ENCODE measurements at regions not wholly inside any gene's neighbourhood (a gene's known extent, or its start where the extent isn't known, plus 50 kb on each side); places are given as distances from the start of the nearest gene placed in this dataset.
"Not testable (repeated sequence)": the region's sequence is repeated elsewhere in the genome, so short reads cannot be mapped to it uniquely, and the experiment has no call there.

GRCh38 chr2:83109284-83109683 lies 1349.8 kb downstream of the SUCLG1 start:
- Mint-ChIP-seq H3K27me3 (no peaks in the 10 kb centered on the region), H3K36me3 (ENCODE audit: low read depth) (no peaks in the 10 kb centered on the region), H3K4me3 (no peak overlapping the region), H3K9me3 (ENCODE audit: low read depth) (peaks cover 6% of the 10 kb centered on the region), H3K27ac (no peak overlapping the region), H3K4me1 (no peaks in the 10 kb centered on the region)
- intact Hi-C loops (cut with DNase I, micrococcal nuclease) = no loop called here
- DNase-seq = no peak
- no peak for ATAC-seq
- CTCF ChIA-PET = no interaction called here
- POLR2A ChIA-PET = no interaction called here

DNA sequence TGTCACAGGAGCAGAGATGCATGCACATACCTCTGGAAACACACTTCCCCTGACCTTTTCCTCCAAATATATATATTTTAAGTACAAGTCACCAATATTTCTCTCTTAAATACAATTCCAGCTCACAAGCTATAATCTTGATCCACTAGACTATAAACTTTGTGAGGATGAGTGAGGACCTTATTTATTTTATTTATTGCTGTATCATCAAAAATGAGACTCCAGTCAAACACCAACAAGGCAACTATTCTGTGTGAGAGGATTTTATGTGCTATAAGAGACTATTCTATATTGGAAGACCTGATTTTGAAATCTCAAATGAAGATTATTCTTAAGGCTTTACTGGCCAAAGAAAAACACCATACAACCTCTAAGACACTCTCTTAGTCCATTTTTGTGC lies 1352.2 kb downstream of the SUCLG1 start:
- DNase-seq (no peak), ATAC-seq (no peak)
- H3K27ac Mint-ChIP-seq = no peak overlapping the region
- no peak overlapping the region for H3K4me3 Mint-ChIP-seq
- H3K9me3 Mint-ChIP-seq (ENCODE audit: low read depth) = peaks cover 5% of the 10 kb centered on the region
- H3K36me3 Mint-ChIP-seq (ENCODE audit: low read depth) = no peaks in the 10 kb centered on the region
- ChIA-PET POLR2A (no interaction called here), CTCF (no interaction called here)
- H3K4me1 Mint-ChIP-seq = no peaks in the 10 kb centered on the region
- H3K27me3 Mint-ChIP-seq = no peaks in the 10 kb centered on the region
- intact Hi-C loops (cut with DNase I, micrococcal nuclease) = no loop called here

DNA sequence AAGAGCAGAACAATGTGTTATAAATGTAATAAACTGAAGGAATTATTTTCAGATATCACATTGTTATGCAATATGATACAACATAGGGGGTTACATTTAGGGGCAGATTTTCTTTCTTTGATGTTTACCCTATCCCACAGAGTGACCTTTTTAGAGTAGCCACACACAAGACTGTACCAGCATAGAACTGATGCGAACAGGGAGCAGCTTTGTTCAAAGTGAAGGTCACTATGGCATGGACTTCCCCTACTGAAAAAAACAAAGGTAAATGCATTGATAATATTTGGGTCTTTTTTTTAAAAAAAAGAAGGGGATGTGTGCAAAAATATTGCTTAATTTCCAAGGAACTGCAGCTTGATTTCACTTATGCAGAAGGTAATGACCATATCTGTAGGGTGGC lies 1354.9 kb downstream of the SUCLG1 start:
- no peak for DNase-seq
- Mint-ChIP-seq H3K27ac (no peak overlapping the region), H3K36me3 (ENCODE audit: low read depth) (no peaks in the 10 kb centered on the region), H3K4me1 (no peaks in the 10 kb centered on the region), H3K27me3 (no peaks in the 10 kb centered on the region), H3K4me3 (no peak overlapping the region), H3K9me3 (ENCODE audit: low read depth) (peaks cover 8% of the 10 kb centered on the region)
- ATAC-seq = no peak
- POLR2A ChIA-PET = no interaction called here
- CTCF ChIA-PET = no interaction called here
- intact Hi-C loops (cut with DNase I, micrococcal nuclease) = no loop called here

DNA sequence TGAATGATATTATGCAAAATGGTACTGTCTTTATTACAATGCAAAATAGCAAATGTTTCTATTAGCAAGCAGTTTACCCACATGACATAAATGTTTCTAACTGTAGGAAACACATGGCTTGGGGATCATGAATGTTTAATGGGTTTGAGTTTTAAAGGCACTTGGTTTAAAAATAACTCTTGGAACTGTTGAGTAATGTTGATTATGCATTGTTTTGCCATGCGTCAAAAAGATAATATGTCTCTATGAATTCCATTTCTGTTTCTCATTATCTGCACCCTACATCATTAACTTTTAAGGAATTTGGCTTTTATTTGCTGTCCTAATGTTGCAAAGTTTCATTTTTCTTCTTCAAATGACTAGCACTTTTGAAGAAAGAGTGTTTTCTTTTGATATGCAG lies 1355.5 kb downstream of the SUCLG1 start:
- peaks cover 7% of the 10 kb centered on the region for H3K9me3 Mint-ChIP-seq (ENCODE audit: low read depth)
- CTCF ChIA-PET = no interaction called here

GRCh38 chr2:83089051-83089450 lies 1370.0 kb downstream of the SUCLG1 start:
- H3K36me3 Mint-ChIP-seq (ENCODE audit: low read depth); H3K27ac Mint-ChIP-seq; H3K4me3 Mint-ChIP-seq; intact Hi-C loops (cut with DNase I, micrococcal nuclease); H3K27me3 Mint-ChIP-seq; H3K9me3 Mint-ChIP-seq (ENCODE audit: low read depth); DNase-seq; POLR2A ChIA-PET; ATAC-seq; H3K4me1 Mint-ChIP-seq; CTCF ChIA-PET: not testable (repeated sequence)

More for the DNA sequence above, 1355.5 kb downstream of the SUCLG1 start:
- DNase-seq (no peak), ATAC-seq (no peak)
- Mint-ChIP-seq H3K4me1 (no peaks in the 10 kb centered on the region), H3K27me3 (no peaks in the 10 kb centered on the region), H3K36me3 (ENCODE audit: low read depth) (no peaks in the 10 kb centered on the region), H3K4me3 (no peak overlapping the region), H3K27ac (no peak overlapping the region)
- POLR2A ChIA-PET = no interaction called here
- intact Hi-C loops (cut with DNase I, micrococcal nuclease) = no loop called here

- peaks cover 1% of the 10 kb centered on the region for H3K9me3 Mint-ChIP-seq (ENCODE audit: low read depth)
- no peaks in the 10 kb centered on the region for H3K27me3 Mint-ChIP-seq
- H3K4me1 Mint-ChIP-seq = no peaks in the 10 kb centered on the region
- CTCF ChIA-PET = interaction anchor here (0.6 kb wide), 1 partner anchor 54 kb away, joined by 3 read pairs; no protein-coding TSS in a partner anchor
- POLR2A ChIA-PET = no interaction called here
- DNase-seq (no peak), ATAC-seq (no peak)
- intact Hi-C loops (cut with DNase I, micrococcal nuclease) = no loop called here
- H3K36me3 Mint-ChIP-seq (ENCODE audit: low read depth) = no peaks in the 10 kb centered on the region
- H3K4me3 Mint-ChIP-seq = no peak overlapping the region
- H3K27ac Mint-ChIP-seq = no peak overlapping the region
These were observed 1373.2 kb downstream of the SUCLG1 start for GRCh38 chr2:83085869-83086268.

DNA sequence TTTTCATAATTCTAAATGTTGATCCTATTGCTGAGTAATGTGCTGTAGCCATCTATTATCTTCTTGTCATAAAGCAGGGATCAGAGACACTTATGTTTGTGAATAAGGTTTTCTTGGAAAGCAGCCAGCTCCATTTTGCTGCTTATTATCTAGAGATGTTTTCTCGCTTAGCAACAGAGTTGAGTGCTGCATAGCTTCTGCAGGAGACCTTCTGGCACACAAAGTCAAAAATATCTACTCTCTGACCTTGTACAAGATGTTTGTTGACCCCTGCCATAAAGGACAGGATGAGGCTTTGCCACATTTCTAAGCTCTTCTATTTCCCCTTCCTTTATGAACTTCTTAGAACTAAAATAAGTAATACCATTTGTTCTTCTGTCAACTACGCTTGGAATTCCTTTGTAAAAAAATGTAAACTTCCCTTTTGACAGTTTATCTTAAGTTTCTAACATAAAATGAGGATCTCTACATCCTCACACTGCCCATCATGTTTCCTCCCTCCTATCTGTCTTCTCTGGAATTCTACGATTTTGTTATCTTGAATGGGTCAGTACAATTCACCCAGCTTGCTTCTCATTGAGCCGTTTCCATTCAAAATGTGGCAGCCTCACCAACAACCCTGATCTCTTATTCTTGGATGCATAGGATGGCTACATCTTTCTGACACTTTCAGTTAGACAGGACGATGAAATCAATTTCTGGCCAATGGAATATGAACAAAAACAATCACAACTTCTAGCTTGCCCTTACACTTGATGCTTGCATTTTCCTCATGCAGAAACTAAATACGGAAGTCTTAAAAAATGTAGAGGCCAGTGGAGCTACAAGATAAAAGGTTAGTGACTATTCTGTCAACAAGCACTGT lies 1377.0 kb downstream of the SUCLG1 start:
- Mint-ChIP-seq H3K4me3 (no peak overlapping the region), H3K27ac (no peak overlapping the region), H3K36me3 (ENCODE audit: low read depth) (no peaks in the 10 kb centered on the region), H3K9me3 (ENCODE audit: low read depth) (peaks cover 1% of the 10 kb centered on the region), H3K27me3 (no peaks in the 10 kb centered on the region), H3K4me1 (no peaks in the 10 kb centered on the region)
- ChIA-PET CTCF (interaction anchor here (1.0 kb wide), 1 partner anchor 14 kb away, joined by 4 read pairs; no protein-coding TSS in a partner anchor), POLR2A (no interaction called here)
- intact Hi-C loops (cut with DNase I, micrococcal nuclease) = no loop called here
- no peak for DNase-seq
- ATAC-seq = no peak

- ATAC-seq (no peak), DNase-seq (no peak)
- Mint-ChIP-seq H3K4me3 (no peak overlapping the region), H3K9me3 (ENCODE audit: low read depth) (peaks cover 6% of the 10 kb centered on the region), H3K27ac (no peak overlapping the region), H3K36me3 (ENCODE audit: low read depth) (no peaks in the 10 kb centered on the region), H3K4me1 (no peaks in the 10 kb centered on the region), H3K27me3 (no peaks in the 10 kb centered on the region)
- intact Hi-C loops (cut with DNase I, micrococcal nuclease) = no loop called here
- ChIA-PET POLR2A (no interaction called here), CTCF (no interaction called here)
These were observed 1380.1 kb downstream of the SUCLG1 start for GRCh38 chr2:83079007-83079406.

GRCh38 chr2:83072767-83073166 lies 1386.3 kb downstream of the SUCLG1 start:
- peaks cover 9% of the 10 kb centered on the region for H3K9me3 Mint-ChIP-seq (ENCODE audit: low read depth)
- no peaks in the 10 kb centered on the region for H3K4me1 Mint-ChIP-seq
- H3K27me3 Mint-ChIP-seq = no peaks in the 10 kb centered on the region
- ATAC-seq (no peak), DNase-seq (no peak)
- ChIA-PET CTCF (no interaction called here), POLR2A (interaction anchor here (0.6 kb wide), 1 partner anchor 365 kb away, joined by 3 read pairs; no protein-coding TSS in a partner anchor)
- intact Hi-C loops (cut with DNase I, micrococcal nuclease) = no loop called here
- H3K36me3 Mint-ChIP-seq (ENCODE audit: low read depth) = no peaks in the 10 kb centered on the region
- H3K4me3 Mint-ChIP-seq = no peak overlapping the region
- H3K27ac Mint-ChIP-seq = no peak overlapping the region

DNA sequence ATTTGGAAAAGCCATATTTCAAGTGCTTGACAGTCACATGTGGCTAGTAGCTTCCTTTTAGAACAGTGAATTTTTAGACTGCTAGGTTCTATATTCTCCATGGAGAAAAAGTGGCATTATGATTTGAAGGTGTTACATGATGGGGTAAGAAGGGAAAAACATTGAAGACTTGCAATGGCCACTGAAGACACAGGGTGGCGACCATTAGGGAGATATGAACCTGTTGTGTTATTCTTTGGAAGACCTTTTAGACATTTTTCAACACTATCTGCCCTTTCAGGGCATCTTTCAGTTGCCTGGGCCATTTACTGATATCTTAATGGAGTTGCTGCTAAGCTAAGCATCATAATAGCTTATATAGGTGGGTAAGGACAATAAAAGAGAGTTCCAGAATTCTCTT lies 1387.2 kb downstream of the SUCLG1 start:
- no peaks in the 10 kb centered on the region for H3K36me3 Mint-ChIP-seq (ENCODE audit: low read depth)

GRCh38 chr2:83071352-83071751 lies 1387.7 kb downstream of the SUCLG1 start:
- ChIA-PET POLR2A (no interaction called here), CTCF (no interaction called here)
- no peak overlapping the region for H3K4me3 Mint-ChIP-seq
- H3K27ac Mint-ChIP-seq = no peak overlapping the region
- DNase-seq = no peak
- ATAC-seq = no peak
- H3K36me3 Mint-ChIP-seq (ENCODE audit: low read depth) = no peaks in the 10 kb centered on the region
- H3K4me1 Mint-ChIP-seq = no peaks in the 10 kb centered on the region
- H3K27me3 Mint-ChIP-seq = no peaks in the 10 kb centered on the region
- H3K9me3 Mint-ChIP-seq (ENCODE audit: low read depth) = peaks cover 9% of the 10 kb centered on the region
- intact Hi-C loops (cut with DNase I, micrococcal nuclease) = no loop called here

More for the DNA sequence above, 1387.2 kb downstream of the SUCLG1 start:
- peaks cover 9% of the 10 kb centered on the region for H3K9me3 Mint-ChIP-seq (ENCODE audit: low read depth)
- DNase-seq (no peak), ATAC-seq (no peak)
- H3K27me3 Mint-ChIP-seq = no peaks in the 10 kb centered on the region
- no peak overlapping the region for H3K4me3 Mint-ChIP-seq
- no peak overlapping the region for H3K27ac Mint-ChIP-seq
- intact Hi-C loops (cut with DNase I, micrococcal nuclease) = no loop called here
- H3K4me1 Mint-ChIP-seq = no peaks in the 10 kb centered on the region
- POLR2A ChIA-PET = no interaction called here
- CTCF ChIA-PET = no interaction called here

DNA sequence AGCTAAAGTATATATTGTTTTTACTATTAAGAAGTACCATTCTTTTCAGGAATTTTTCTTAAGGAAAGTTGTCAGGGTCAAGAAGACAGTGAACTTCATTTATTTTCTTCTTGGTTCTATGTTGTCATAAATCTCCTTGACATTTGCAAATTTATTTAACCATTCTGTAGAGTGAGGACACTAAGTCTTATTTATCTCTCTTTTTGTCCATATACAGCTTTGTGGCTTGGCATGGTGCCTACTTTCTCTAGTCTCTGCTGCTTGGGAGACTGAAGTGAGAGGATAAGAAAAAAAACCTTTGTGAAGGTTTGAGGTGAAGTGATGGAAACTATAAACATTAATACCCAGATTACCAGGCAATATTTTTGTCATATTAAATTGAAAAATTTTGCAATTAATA lies 1389.4 kb downstream of the SUCLG1 start:
- DNase-seq (no peak), ATAC-seq (no peak)
- no peaks in the 10 kb centered on the region for H3K27me3 Mint-ChIP-seq
- intact Hi-C loops (cut with DNase I, micrococcal nuclease) = no loop called here
- H3K4me1 Mint-ChIP-seq = no peaks in the 10 kb centered on the region
- ChIA-PET CTCF (no interaction called here), POLR2A (no interaction called here)
- H3K36me3 Mint-ChIP-seq (ENCODE audit: low read depth) = no peaks in the 10 kb centered on the region
- H3K9me3 Mint-ChIP-seq (ENCODE audit: low read depth) = peaks cover 2% of the 10 kb centered on the region
- no peak overlapping the region for H3K27ac Mint-ChIP-seq
- no peak overlapping the region for H3K4me3 Mint-ChIP-seq

Data from activated CD4-positive, alpha-beta T cell treated with anti-CD3 and anti-CD28 coated beads for 36 hours (primary cell).